ENCODE measurements at regions not wholly inside any gene's neighbourhood (a gene's known extent, or its start where the extent isn't known, plus 50 kb on each side); places are given as distances from the start of the nearest gene placed in this dataset.

GRCh38 chr16:17548825-17549224 lies 78.1 kb upstream of the XYLT1 start:
- Histone ChIP-seq H3K4me3 (no peak overlapping the region), H3K27me3 (no peaks in the 10 kb centered on the region), H3K27ac (no peak overlapping the region), H3K36me3 (no peaks in the 10 kb centered on the region), H3K4me1 (no peaks in the 10 kb centered on the region), H3K9me3 (no peaks in the 10 kb centered on the region)
- DNase-seq (ENCODE audit: low spot score in 2 of 2), result no peak
- TF ChIP-seq POLR2AphosphoS5 (IDR thresholded peaks at IDR 0.05), result no peak
- no peak for TF ChIP-seq CTCF (IDR thresholded peaks at IDR 0.05)
- TF ChIP-seq POLR2A (IDR thresholded peaks at IDR 0.05), result no peak
- intact Hi-C loops (cut with DNase I; ENCODE audit: low total_unique reads), result no loop called here

GRCh38 chr16:17544785-17545184 lies 74.0 kb upstream of the XYLT1 start:
- H3K4me3 ChIP-seq, result no peak overlapping the region
- no peaks in the 10 kb centered on the region for H3K4me1 ChIP-seq
- TF ChIP-seq CTCF (IDR thresholded peaks at IDR 0.05) (no peak), POLR2A (IDR thresholded peaks at IDR 0.05) (no peak), POLR2AphosphoS5 (IDR thresholded peaks at IDR 0.05) (no peak)
- H3K9me3 ChIP-seq, result no peaks in the 10 kb centered on the region
- no peak overlapping the region for H3K27ac ChIP-seq
- DNase-seq (ENCODE audit: low spot score in 2 of 2), result no peak
- H3K27me3 ChIP-seq, result no peaks in the 10 kb centered on the region
- no peaks in the 10 kb centered on the region for H3K36me3 ChIP-seq
- intact Hi-C loops (cut with DNase I; ENCODE audit: low total_unique reads), result no loop called here

- no peak for DNase-seq (ENCODE audit: low spot score in 2 of 2)
- Histone ChIP-seq H3K27me3 (no peaks in the 10 kb centered on the region), H3K4me3 (no peak overlapping the region), H3K9me3 (no peaks in the 10 kb centered on the region), H3K27ac (no peak overlapping the region), H3K36me3 (no peaks in the 10 kb centered on the region), H3K4me1 (no peaks in the 10 kb centered on the region)
- intact Hi-C loops (cut with DNase I; ENCODE audit: low total_unique reads), result no loop called here
- TF ChIP-seq POLR2AphosphoS5 (IDR thresholded peaks at IDR 0.05) (no peak), CTCF (IDR thresholded peaks at IDR 0.05) (no peak), POLR2A (IDR thresholded peaks at IDR 0.05) (no peak)
Observed at GRCh38 chr16:17544304-17544703, 73.5 kb upstream of the XYLT1 start.

GRCh38 chr16:17543073-17543472 lies 72.3 kb upstream of the XYLT1 start:
- H3K4me1 ChIP-seq, result no peaks in the 10 kb centered on the region
- H3K27me3 ChIP-seq, result no peaks in the 10 kb centered on the region
- no peaks in the 10 kb centered on the region for H3K9me3 ChIP-seq
- intact Hi-C loops (cut with DNase I; ENCODE audit: low total_unique reads), result no loop called here
- H3K4me3 ChIP-seq, result no peak overlapping the region
- TF ChIP-seq POLR2AphosphoS5 (IDR thresholded peaks at IDR 0.05) (no peak), CTCF (IDR thresholded peaks at IDR 0.05) (no peak), POLR2A (IDR thresholded peaks at IDR 0.05) (no peak)
- H3K27ac ChIP-seq, result no peak overlapping the region
- no peaks in the 10 kb centered on the region for H3K36me3 ChIP-seq
- DNase-seq (ENCODE audit: low spot score in 2 of 2), result no peak

DNA sequence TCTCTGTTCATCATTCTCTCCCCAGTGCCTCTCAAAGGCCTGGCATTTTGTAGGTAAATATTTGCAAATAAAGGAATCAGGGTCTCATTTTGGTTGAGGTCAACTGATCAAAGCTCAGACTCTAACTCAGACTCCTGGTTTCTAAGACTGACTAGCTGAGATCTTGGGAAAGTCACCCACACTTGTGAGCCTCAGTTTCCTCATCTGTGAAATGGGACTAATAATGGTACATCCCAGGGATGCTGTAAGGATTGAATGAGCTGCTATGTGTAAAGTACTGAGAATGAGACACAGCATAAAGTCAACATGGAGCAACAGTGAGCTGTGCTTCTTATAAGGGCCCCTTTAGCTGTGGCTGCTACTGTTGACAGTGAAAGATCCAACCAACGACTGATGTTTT lies 70.6 kb upstream of the XYLT1 start:
- no peak overlapping the region for H3K4me3 ChIP-seq
- H3K4me1 ChIP-seq, result no peaks in the 10 kb centered on the region
- no peak overlapping the region for H3K27ac ChIP-seq
- intact Hi-C loops (cut with DNase I; ENCODE audit: low total_unique reads), result no loop called here
- no peak for DNase-seq (ENCODE audit: low spot score in 2 of 2)
- no peaks in the 10 kb centered on the region for H3K27me3 ChIP-seq
- no peaks in the 10 kb centered on the region for H3K9me3 ChIP-seq
- no peaks in the 10 kb centered on the region for H3K36me3 ChIP-seq
- no peak for TF ChIP-seq CTCF (IDR thresholded peaks at IDR 0.05)
- no peak for TF ChIP-seq POLR2A (IDR thresholded peaks at IDR 0.05)
- no peak for TF ChIP-seq POLR2AphosphoS5 (IDR thresholded peaks at IDR 0.05)

Measured in breast epithelium (tissue), 4 donors.